Left cardiac atrium (tissue), 4 donors: ENCODE measurements at regions not wholly inside any gene's neighbourhood (a gene's known extent, or its start where the extent isn't known, plus 50 kb on each side); places are given as distances from the start of the nearest gene placed in this dataset.

Experiments
- ATAC-seq, 2 donors: fragments of 200-7000 bp; cut with Tn5 transposase; one replicate each; pipeline ENCODE4 v1.9.1; 2020; ENCODE audit warnings: mild to moderate bottlenecking in 2 of 2, moderate library complexity in 2 of 2
- DNase-seq: peaks from one replicate; pipeline ENCODE4 v3.0.0-alpha.2; 2020
- intact Hi-C, 2 donors: fragments of 100-400 bp; cut with DNase I; formaldehyde crosslinking; loops; one replicate each; pipeline versions ENCODE4 v1.14.1 to v1.15.1; 2022 to 2023
- donor health status: DM: no; HTN: yes; CAD: no.
- donor health status: DM: no; HTN: yes; CAD: no; lungs with severe emphysema.
- donor health status: DM: yes; HTN: yes; CAD: no.
- donor health status: Dilated cardiomyopathy.

- no peak for DNase-seq
- no peak for ATAC-seq
- intact Hi-C loops = no loop called here
These were observed 295.1 kb upstream of the POU3F1 start for GRCh38 chr1:38341694-38342093.

DNA sequence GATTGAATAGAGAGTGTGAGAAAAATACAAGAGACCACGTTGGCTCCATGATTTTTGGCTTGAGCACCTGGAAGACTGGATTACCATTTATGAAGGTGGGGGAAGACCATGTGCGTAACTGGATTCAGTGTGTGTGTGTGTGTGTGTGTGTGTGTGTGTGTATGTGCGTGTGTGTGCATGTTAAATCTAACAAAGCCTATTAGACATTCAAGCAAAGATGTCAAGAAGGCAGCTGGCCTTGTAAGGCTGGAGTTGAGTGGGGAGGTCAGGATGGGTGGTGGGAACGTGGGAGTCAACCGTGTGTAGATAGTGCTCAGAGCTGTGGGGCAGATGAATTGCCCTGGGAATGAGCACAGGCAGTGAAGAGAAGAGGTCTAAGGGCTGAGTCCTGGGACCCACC lies 293.8 kb upstream of the POU3F1 start:
- intact Hi-C loops = no loop called here
- DNase-seq (no peak), ATAC-seq (no peak)

DNA sequence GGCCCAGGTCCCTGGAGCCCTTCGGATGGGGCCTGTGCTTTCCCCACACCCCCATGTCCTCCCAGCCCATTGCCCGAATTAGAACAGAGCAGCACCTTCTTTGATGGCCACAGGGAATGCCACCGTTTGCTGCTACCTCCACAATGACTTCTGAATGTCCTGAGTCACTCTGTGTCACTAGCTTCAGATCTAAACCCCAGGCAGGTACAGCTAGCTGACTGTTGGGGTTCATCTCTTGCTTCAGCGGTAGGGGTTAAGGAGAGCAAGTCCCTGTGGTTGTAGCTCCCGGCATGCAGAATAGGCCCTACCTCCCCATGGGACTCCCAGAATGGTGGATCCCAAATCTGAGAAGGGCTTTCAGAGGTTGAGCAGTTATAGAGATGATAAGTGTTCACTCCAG lies 291.1 kb upstream of the POU3F1 start:
- DNase-seq (no peak), ATAC-seq (no peak)
- intact Hi-C loops = no loop called here

DNA sequence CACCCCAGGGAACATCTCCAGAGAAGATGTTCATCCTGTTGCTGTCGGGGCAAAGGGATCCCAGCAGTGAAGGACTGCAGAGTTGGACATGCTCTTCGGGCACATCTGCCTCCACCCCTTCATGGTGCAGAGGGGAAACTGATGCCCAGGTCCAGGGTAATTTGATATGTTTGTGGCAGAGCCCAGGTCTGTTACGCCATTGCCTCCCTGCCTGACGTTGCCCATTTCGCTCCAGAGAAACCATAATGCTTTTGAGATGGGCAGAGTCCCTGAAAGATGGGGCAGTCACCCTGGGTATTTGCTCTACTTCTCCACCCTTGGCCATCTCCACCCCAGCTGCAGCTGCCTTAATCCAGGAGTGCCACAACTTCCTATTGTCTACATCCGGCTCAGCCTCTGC lies 290.4 kb upstream of the POU3F1 start:
- intact Hi-C loops = no loop called here
- no peak for ATAC-seq
- DNase-seq = no peak

GRCh38 chr1:38336301-38336923 lies 289.8 kb upstream of the POU3F1 start:
- intact Hi-C loops = no loop called here
- ATAC-seq (no peak), DNase-seq (no peak)

GRCh38 chr1:38334930-38335592 lies 288.5 kb upstream of the POU3F1 start:
- no peak for ATAC-seq
- intact Hi-C loops = no loop called here
- DNase-seq = no peak

DNA sequence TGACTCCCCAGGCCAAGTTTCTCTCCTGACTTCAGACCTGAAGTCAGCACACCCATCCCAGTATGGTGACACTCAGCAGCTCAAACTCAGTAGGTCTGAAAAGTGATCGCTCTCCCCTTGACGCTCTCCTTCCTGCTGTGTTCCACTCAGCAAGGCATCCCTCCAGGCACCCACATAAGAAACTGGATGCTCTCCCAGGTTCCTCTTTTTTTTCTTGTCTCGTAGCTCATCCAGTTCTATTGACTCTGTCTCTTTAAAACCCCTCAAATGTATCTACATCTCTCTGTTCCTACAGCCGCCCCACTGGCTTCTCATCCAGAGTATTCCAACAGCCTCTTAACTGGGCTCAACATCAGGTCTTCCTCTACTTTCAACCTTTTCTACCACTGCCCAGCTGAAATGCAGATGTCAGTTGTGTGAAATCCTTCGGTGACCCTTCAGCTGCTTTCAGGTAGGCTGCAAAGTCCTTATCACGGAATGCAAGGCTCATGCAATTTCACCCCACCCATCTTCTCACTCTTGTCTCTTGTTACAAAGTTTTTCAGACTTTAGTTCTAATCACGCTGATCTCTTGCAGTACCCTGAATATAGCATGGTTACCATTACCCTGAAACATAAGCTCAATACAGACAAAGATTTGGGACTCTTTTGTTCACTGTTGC lies 286.2 kb upstream of the POU3F1 start:
- DNase-seq (no peak), ATAC-seq (no peak)
- intact Hi-C loops = no loop called here

DNA sequence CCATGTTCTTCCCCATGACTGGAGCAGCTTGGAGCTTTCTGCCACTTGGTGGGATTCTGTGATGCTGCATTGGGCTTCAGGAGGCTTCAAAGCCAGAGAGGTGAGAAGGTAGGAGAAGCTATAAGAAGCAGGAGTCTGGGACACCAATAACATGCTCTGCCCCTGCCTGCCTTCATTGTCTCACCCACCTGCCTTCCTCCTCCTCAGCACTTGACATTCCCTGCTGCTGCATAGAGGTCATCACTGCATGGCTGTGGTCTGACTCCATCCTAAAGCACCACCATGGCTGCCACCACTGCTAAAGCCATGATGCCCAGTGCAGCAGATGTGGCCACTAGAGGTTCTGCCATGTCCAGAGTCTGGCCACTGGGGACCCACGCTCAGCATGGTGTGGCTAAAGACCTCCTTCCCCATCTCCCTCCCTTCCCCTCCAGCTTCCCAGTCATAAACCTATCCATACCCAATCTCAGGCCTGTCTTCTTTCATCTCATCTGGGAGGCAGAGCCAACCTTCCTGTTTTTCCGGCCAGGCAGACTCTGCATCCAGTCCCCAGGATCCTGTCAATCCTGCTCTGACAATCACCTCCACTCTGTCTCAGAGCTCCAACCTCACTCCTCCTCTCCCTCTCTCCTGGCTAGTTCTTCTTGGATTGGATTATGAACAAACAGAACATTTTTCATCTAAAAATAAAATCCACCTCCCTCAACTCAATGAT lies 285.1 kb upstream of the POU3F1 start:
- ATAC-seq = no peak
- no peak for DNase-seq
- intact Hi-C loops = no loop called here

DNA sequence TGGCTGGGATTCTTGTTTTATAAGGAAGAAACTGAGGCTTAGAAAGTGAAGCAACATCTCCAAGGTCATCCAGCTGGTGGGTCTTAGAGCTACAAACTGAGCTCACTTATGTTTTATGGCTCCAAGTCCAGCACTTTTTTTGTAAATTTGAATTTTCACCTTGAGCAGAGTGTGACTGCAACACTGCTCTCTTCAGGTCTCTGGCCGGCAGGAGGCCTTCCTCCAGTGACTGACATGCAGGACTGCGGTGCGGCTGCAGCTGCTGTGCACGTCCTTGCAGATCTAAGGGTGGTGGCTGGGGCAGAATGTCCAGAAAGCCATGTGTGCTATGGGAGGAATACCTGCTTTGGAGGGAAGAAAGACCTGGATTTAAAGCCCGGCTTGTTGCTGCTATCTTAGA lies 284.2 kb upstream of the POU3F1 start:
- DNase-seq (no peak), ATAC-seq (no peak)
- intact Hi-C loops = no loop called here

GRCh38 chr1:38329644-38330043 lies 283.1 kb upstream of the POU3F1 start:
- intact Hi-C loops = no loop called here
- DNase-seq (no peak), ATAC-seq (no peak)

DNA sequence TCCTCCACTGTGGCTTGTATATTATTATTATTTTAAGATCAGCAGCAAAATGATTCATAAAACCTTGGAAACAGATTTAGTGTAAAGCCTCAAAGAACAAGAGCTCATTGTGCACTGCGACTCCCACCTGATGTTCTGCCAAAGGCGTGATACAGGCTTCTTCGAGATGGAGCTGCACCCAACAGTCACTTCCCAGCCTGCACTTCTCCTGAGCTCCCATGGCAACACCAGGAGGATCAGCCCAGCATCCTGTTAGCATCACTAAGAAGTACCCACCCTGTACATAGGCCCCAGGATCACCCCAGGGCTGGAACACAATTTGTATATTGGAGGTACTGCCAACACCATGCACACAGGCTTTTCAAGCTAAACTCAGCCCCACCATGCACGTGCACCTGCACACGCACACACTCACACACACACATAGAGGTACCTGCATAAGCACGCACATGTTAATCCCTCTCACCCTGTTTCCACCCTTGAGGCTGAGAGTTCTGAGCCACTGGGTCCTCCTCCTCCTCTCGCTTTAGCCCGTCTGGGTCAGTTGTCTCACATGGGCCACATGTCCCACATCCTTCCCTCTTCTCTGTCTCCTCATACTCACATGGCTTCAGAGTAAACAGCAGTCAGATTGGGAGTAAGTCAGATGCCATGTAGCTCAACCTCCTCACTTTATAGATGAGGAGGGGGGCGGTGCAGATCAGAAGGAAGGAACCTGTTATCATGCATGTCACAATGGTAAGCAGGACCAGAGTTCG lies 281.9 kb upstream of the POU3F1 start:
- intact Hi-C loops = no loop called here
- no peak for DNase-seq
- no peak for ATAC-seq

GRCh38 chr1:38327559-38327973 lies 281.0 kb upstream of the POU3F1 start:
- intact Hi-C loops = no loop called here
- ATAC-seq = no peak
- DNase-seq = no peak

DNA sequence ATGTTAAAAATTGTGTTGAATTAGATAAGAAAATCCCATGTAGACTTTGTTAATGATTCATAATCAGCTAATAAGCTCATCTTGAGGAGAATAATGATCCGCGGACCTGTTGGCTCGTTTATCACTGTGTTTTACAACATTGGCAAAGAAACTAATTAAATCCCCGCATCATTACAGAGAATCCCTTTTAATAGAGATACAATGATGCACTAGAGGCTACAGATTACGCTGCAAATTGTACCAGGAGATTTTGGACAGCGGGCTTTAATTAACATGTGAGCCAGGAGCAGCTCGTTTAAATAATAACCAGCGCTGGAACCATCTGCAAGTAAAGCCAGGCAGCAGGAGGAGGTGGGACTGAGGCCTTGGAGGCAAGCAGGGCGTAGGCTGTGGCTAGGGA lies 280.3 kb upstream of the POU3F1 start:
- no peak for ATAC-seq
- DNase-seq = no peak
- intact Hi-C loops = no loop called here

DNA sequence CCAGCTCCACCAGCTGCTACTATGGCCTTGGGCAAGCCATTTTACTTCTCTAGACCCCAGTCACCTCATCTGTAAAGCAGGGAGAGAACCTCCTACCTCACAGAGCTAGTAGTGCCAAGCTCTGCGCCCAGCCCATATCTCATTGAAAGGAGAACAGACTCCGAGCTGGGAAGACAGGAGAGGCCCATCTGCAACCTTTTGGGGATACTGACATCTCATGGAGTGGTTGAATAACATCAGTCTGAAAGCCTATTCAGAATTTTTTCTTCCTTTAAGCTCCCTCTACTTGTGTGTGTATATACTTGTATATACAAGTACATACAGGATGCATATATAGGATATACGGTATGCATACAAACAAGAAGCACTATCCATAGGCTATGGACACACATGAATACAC lies 279.5 kb upstream of the POU3F1 start:
- ATAC-seq (no peak), DNase-seq (no peak)
- intact Hi-C loops = no loop called here

DNA sequence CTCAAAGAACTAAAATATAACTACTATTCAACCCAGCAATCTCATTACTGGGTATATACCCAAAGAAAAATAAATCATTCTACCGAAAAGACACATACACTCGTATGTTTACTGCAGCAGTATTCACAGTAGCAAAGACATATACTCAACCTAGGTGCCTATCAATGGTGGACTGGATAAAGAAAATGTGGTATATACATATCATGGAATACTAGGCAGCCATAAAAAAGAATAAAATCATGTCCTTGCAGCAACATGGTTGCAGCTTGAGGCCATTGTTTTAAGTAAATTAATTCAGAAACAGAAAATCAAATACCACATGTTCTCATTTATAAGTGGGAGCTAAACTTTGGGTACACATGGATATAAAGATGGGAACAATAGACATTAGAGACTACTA lies 266.2 kb upstream of the POU3F1 start:
- DNase-seq (no peak), ATAC-seq (no peak)
- intact Hi-C loops = no loop called here

GRCh38 chr1:38310079-38310478 lies 263.5 kb upstream of the POU3F1 start:
- ATAC-seq (no peak), DNase-seq (no peak)
- intact Hi-C loops = no loop called here

- ATAC-seq (no peak), DNase-seq (no peak)
- intact Hi-C loops = no loop called here
These were observed 262.2 kb upstream of the POU3F1 start for GRCh38 chr1:38308780-38309179.

DNA sequence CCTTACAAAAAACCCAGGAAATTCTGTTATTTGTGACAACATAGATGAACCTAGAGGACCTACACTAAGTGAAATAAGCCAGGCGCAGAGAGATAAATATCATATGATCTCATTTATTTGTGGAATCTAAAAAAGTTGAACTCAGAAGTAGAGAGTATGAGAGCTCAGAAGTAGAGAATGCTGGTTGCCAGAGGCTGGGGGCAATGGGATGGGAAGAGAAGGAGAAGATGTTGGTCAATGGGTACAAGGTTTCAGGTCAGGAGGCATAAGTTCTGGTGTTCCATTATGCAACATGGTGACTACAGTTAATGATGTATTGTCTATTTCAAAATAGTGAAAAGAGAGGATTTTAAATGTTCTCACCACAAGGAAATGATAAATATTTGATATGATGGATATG lies 259.1 kb upstream of the POU3F1 start:
- intact Hi-C loops = no loop called here
- no peak for ATAC-seq
- no peak for DNase-seq

DNA sequence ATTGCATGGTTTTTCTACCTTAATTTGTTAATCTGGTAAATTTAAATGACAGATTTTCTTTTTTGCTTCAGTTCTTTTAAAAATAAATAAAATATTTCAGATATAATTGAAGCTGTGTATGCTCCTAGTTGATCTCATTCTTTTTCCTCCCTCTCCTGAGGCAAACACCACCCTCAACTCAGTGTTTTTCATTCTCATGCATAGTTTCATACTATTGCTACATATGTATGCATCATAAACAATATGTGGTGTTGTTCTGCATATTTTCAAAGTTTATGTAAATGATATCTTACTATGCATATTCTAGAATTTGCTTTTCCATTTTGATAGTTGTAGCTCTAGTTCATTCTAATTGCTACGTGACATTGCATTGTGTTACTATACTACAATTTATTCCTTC lies 257.2 kb upstream of the POU3F1 start:
- intact Hi-C loops = no loop called here
- ATAC-seq (no peak), DNase-seq (no peak)

DNA sequence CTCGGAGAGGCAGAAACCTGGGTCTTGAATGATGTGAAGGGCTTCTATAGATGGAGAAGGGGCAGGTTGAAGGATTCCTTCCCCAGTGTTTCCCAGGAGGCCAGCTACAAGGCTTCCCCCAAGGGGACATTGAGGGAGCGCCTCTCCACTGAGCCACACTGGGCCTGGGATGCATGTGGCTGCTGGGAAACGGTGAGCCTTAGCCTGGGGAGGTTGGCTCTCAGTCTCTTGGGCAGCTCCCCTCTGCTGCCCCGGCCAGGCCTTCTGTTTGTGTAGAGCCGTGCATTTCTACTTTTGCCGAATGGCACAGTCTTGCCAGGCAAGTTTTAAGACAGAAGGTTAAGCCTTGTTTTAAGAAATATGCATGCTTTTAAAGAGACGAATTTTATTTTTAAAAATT lies 254.4 kb upstream of the POU3F1 start:
- ATAC-seq (no peak), DNase-seq (no peak)
- intact Hi-C loops = no loop called here
